DOHH2 (cell line): ENCODE measurements at regions not wholly inside any gene's neighbourhood (a gene's known extent, or its start where the extent isn't known, plus 50 kb on each side); places are given as distances from the start of the nearest gene placed in this dataset.

ENCODE experiments used
- H3F3A ChIP-seq: fragments of 200-600 bp; sonication (generic), shearing (Covaris generic); 2 replicates; pipeline ENCODE4 v1.6.0; 2016; ENCODE audit warnings: antibody characterized with exemption, mild to moderate bottlenecking; ENCODE audit not compliant: control insufficient read depth, insufficient read depth
- H3K27ac ChIP-seq: fragments of 200-600 bp; sonication (generic); 2 replicates; pipeline ENCODE4 v1.5.1; 2014; ENCODE audit warnings: low read depth, mild to moderate bottlenecking, low read length, moderate library complexity
- H3K27me3 ChIP-seq: fragments of 200-600 bp; sonication (generic); 2 replicates; pipeline ENCODE4 v1.6.1; 2014; ENCODE audit warnings: mild to moderate bottlenecking, low read length, mixed read lengths; ENCODE audit not compliant: control insufficient read depth
- H3K36me3 ChIP-seq: fragments of 200-600 bp; sonication (generic); 2 replicates; pipeline ENCODE4 v1.6.1; 2014; ENCODE audit warnings: mild to moderate bottlenecking, low read length, moderate library complexity, mixed read lengths; ENCODE audit not compliant: control insufficient read depth
- H3K4me1 ChIP-seq: fragments of 200-600 bp; sonication (generic); 2 replicates; pipeline ENCODE4 v1.6.1; 2014; ENCODE audit warnings: mild to moderate bottlenecking, low read length, mixed read lengths; ENCODE audit not compliant: control insufficient read depth
- H3K4me2 ChIP-seq: fragments of 200-600 bp; sonication (generic); 2 replicates; pipeline ENCODE4 v1.6.0; 2014; ENCODE audit warnings: mild to moderate bottlenecking, low read length, moderate library complexity
- H3K4me3 ChIP-seq: fragments of 200-600 bp; sonication (generic); 2 replicates; pipeline ENCODE4 v1.5.1; 2014; ENCODE audit warnings: mild to moderate bottlenecking, low read length, mixed read lengths
- H3K79me2 ChIP-seq: fragments of 200-600 bp; sonication (generic); 2 replicates; pipeline ENCODE4 v1.6.1; 2014; ENCODE audit warnings: mild to moderate bottlenecking, low read length, mixed read lengths; ENCODE audit not compliant: control insufficient read depth
- H3K9me2 ChIP-seq: fragments of 200-600 bp; sonication (generic); replicated peaks from 2 replicates; pipeline ENCODE4 v1.6.1; 2014; ENCODE audit warnings: mild to moderate bottlenecking, low read length, mixed read lengths; ENCODE audit not compliant: control insufficient read depth
- H3K9me3 ChIP-seq: fragments of 200-600 bp; sonication (generic); 2 replicates; pipeline ENCODE4 v1.6.1; 2014; ENCODE audit warnings: antibody characterized with exemption, low read length, mixed read lengths; ENCODE audit not compliant: control insufficient read depth, insufficient read depth
- H4K20me1 ChIP-seq: fragments of 200-600 bp; sonication (generic); 2 replicates; pipeline ENCODE4 v1.6.0; 2014; ENCODE audit warnings: low read depth, mild to moderate bottlenecking, antibody characterized with exemption, low read length, moderate library complexity; ENCODE audit not compliant: control insufficient read depth, insufficient read depth
- CTCF ChIP-seq: fragments of 200-600 bp; sonication (generic); IDR thresholded peaks from one replicate; pipeline ENCODE4 v1.5.1; 2014; ENCODE audit warnings: antibody characterized with exemption, mild to moderate bottlenecking, low read depth, low read length; ENCODE audit not compliant: poor library complexity, severe bottlenecking
- EZH2phosphoT487 ChIP-seq: fragments of 200-600 bp; sonication (generic); IDR thresholded peaks from 2 replicates; pipeline ENCODE4 v1.6.1; 2017; ENCODE audit warnings: borderline replicate concordance, mild to moderate bottlenecking, antibody characterized with exemption, low read length, moderate library complexity, mixed read lengths

GRCh38 chr20:20821484-20822260, 109.2 kb upstream of the RALGAPA2 start:
- no peaks in the 10 kb centered on the region for H3F3A ChIP-seq
- H3K79me2 ChIP-seq = no peaks in the 10 kb centered on the region
- no peaks in the 10 kb centered on the region for H3K36me3 ChIP-seq
- H3K4me1 ChIP-seq = no peaks in the 10 kb centered on the region
- no peaks in the 10 kb centered on the region for H3K27me3 ChIP-seq
- H3K4me2 ChIP-seq = no peak overlapping the region
- no peaks in the 10 kb centered on the region for H4K20me1 ChIP-seq
- no peak overlapping the region for H3K27ac ChIP-seq
- H3K9me2 ChIP-seq = no peaks in the 10 kb centered on the region
- H3K4me3 ChIP-seq = no peak overlapping the region
- TF ChIP-seq EZH2phosphoT487 (no peak), CTCF (no peak)
- H3K9me3 ChIP-seq = no peaks in the 10 kb centered on the region

DNA sequence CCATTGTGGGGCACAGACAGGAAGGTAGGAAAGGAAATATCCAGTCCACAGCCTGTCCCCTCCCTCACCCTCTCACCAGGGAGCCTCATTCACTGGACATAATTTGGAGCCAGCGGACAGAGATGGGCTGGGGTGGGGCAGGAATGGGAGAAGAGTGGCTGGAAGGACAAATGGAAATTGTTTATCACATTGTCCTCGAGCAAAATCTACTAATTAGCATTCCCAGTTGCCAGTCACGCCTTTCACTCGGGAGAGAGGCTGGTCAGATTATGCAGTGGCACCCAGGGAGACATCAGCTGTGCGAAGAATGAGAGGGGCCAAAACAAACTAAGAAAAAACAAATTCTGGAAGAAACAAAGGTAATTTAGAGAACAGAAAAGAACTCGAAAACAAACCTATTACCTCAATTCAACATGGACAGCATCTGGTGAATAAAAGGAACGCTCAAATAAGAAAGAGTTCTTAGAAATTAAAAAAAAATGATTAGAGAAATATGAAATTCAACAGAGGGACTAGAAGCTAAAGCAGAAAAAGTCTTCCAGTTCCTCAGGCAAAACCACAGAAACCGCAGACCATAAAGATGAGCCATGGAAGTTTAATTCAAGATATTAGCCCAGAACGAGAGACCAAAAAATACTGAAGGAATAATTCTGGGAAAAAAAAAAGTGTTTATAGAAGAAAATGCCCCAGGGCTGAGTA, 108.5 kb upstream of the RALGAPA2 start:
- H3K79me2 ChIP-seq = no peaks in the 10 kb centered on the region
- H3K4me3 ChIP-seq = no peak overlapping the region
- no peak overlapping the region for H3K4me2 ChIP-seq

GRCh38 chr20:20820104-20820503, 107.7 kb upstream of the RALGAPA2 start:
- H3K4me2 ChIP-seq = no peak overlapping the region
- H3K9me3 ChIP-seq = no peaks in the 10 kb centered on the region
- no peak overlapping the region for H3K4me3 ChIP-seq
- H3K4me1 ChIP-seq = no peaks in the 10 kb centered on the region
- H3K36me3 ChIP-seq = no peaks in the 10 kb centered on the region
- TF ChIP-seq EZH2phosphoT487 (no peak), CTCF (peak; percentile 43)
- H3K27me3 ChIP-seq = no peaks in the 10 kb centered on the region
- no peaks in the 10 kb centered on the region for H4K20me1 ChIP-seq
- no peaks in the 10 kb centered on the region for H3K79me2 ChIP-seq
- no peaks in the 10 kb centered on the region for H3K9me2 ChIP-seq
- H3K27ac ChIP-seq = no peak overlapping the region
- no peaks in the 10 kb centered on the region for H3F3A ChIP-seq

More for the DNA sequence above, 108.5 kb upstream of the RALGAPA2 start:
- TF ChIP-seq EZH2phosphoT487 (no peak), CTCF (no peak)
- H4K20me1 ChIP-seq = no peaks in the 10 kb centered on the region
- no peak overlapping the region for H3K27ac ChIP-seq
- no peaks in the 10 kb centered on the region for H3K9me3 ChIP-seq
- no peaks in the 10 kb centered on the region for H3K9me2 ChIP-seq
- no peaks in the 10 kb centered on the region for H3F3A ChIP-seq
- no peaks in the 10 kb centered on the region for H3K4me1 ChIP-seq
- H3K36me3 ChIP-seq = no peaks in the 10 kb centered on the region
- H3K27me3 ChIP-seq = no peaks in the 10 kb centered on the region
